Calu3 (cell line): ENCODE measurements at regions not wholly inside any gene's neighbourhood (a gene's known extent, or its start where the extent isn't known, plus 50 kb on each side); places are given as distances from the start of the nearest gene placed in this dataset.
"Not testable (repeated sequence)": the region's sequence is repeated elsewhere in the genome, so short reads cannot be mapped to it uniquely, and the experiment has no call there.

ENCODE experiments used
- BruUV-seq: library from RNA; stranded (reverse); fragments of 400-500 nt; replicated peaks from 2 replicates; lab custom pipeline; 2021; lab: Mats Ljungman, UMichigan
- CTCF ChIA-PET: fragments of 300-600 bp; sonication (Branson Sonifier 250); formaldehyde crosslinking; loops from one replicate; lab custom pipeline; 2022; ENCODE audit warnings: antibody characterized with exemption; lab: Charles Lee
- DNase-seq: peaks from one replicate; pipeline ENCODE4 v3.0.0; 2022
- H3K27ac Mint-ChIP-seq: one replicate; pipeline ENCODE4 v1.8.0; 2022; ENCODE audit warnings: mixed read lengths; ENCODE audit not compliant: unreplicated experiment
- H3K27me3 Mint-ChIP-seq: one replicate; pipeline ENCODE4 v1.8.0; 2022; ENCODE audit warnings: mixed read lengths; ENCODE audit not compliant: unreplicated experiment
- H3K36me3 Mint-ChIP-seq: one replicate; pipeline ENCODE4 v1.8.0; 2022; ENCODE audit warnings: mild to moderate bottlenecking, moderate library complexity, mixed read lengths; ENCODE audit not compliant: insufficient read depth, unreplicated experiment
- H3K4me1 Mint-ChIP-seq: one replicate; pipeline ENCODE4 v1.8.0; 2022; ENCODE audit warnings: mild to moderate bottlenecking, low read depth, mixed read lengths; ENCODE audit not compliant: unreplicated experiment
- H3K4me3 Mint-ChIP-seq: one replicate; pipeline ENCODE4 v1.8.0; 2022; ENCODE audit warnings: mild to moderate bottlenecking, low read depth, moderate library complexity, mixed read lengths; ENCODE audit not compliant: unreplicated experiment
- H3K9me3 Mint-ChIP-seq: one replicate; pipeline ENCODE4 v1.8.0; 2022; ENCODE audit warnings: low read depth, mixed read lengths; ENCODE audit not compliant: unreplicated experiment
- intact Hi-C: fragments of 100-400 bp; cut with micrococcal nuclease; formaldehyde crosslinking; loops from one replicate; pipeline ENCODE4 v1.10.0; 2022; ENCODE audit not compliant: unreplicated experiment
- TF ChIP-seq, protein P1 (sequence below): fragments of 200-600 bp; IDR thresholded peaks from one replicate; pipeline ENCODE4 v1.8.0; 2022; ENCODE audit warnings: antibody characterized with exemption; ENCODE audit not compliant: unreplicated experiment

DNA sequence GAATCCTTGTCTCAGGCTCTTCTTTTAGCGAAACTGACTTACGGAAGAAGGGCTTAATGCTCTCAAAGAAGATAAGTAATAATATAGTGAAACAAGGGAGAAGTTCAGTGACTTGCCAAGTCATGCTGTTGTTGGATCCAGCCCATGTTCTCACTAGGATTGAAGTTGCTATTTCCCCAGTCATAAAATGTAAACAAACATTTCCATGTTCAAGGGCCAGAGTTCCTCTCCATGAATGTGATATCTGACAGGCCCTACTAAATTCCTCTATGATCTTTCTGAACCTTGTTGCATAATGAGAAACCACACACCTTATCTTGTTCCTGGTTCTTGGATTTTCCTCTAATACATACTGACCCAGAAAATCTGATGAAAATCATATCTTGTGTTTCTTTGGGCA is 876.5 kb upstream of the B3GALT2 start:
- no peak overlapping the region for H3K4me3 Mint-ChIP-seq
- BruUV-seq: no TSS peak
- CTCF ChIA-PET: no interaction called here
- H3K27ac Mint-ChIP-seq: no peak overlapping the region
- intact Hi-C loops: no loop called here
- H3K27me3 Mint-ChIP-seq: no peaks in the 10 kb centered on the region
- TF ChIP-seq, protein P1, sequence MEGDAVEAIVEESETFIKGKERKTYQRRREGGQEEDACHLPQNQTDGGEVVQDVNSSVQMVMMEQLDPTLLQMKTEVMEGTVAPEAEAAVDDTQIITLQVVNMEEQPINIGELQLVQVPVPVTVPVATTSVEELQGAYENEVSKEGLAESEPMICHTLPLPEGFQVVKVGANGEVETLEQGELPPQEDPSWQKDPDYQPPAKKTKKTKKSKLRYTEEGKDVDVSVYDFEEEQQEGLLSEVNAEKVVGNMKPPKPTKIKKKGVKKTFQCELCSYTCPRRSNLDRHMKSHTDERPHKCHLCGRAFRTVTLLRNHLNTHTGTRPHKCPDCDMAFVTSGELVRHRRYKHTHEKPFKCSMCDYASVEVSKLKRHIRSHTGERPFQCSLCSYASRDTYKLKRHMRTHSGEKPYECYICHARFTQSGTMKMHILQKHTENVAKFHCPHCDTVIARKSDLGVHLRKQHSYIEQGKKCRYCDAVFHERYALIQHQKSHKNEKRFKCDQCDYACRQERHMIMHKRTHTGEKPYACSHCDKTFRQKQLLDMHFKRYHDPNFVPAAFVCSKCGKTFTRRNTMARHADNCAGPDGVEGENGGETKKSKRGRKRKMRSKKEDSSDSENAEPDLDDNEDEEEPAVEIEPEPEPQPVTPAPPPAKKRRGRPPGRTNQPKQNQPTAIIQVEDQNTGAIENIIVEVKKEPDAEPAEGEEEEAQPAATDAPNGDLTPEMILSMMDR: no peak
- peaks cover 3% of the 10 kb centered on the region for H3K9me3 Mint-ChIP-seq
- DNase-seq: no peak
- no peaks in the 10 kb centered on the region for H3K36me3 Mint-ChIP-seq
- H3K4me1 Mint-ChIP-seq: no peaks in the 10 kb centered on the region

DNA sequence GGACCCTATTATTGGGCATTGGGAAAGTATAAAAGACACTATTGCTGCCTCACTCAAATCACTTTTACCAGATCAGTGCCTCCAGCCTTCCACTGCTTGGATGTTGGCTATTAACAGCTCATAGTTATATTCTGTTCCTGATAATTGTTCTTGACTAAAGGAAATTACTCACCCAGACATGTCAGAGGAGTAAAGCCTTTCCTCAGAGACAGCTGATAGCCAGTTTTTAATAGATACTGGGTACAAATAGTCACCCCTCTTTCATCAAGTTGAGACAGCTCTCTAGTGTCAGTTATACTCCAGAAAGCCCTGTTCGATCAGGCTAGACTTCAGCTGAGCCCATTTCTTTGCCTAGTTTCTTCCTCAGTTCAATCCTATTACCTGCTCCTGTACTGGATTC is 876.1 kb upstream of the B3GALT2 start:
- TF ChIP-seq, protein P1: no peak
- no TSS peak for BruUV-seq
- CTCF ChIA-PET: interaction anchor here (0.6 kb wide), 1 partner anchor 347 kb away, joined by 3 read pairs; no protein-coding TSS in a partner anchor
- DNase-seq: no peak
- no peaks in the 10 kb centered on the region for H3K4me1 Mint-ChIP-seq
- H3K9me3 Mint-ChIP-seq: peaks cover 3% of the 10 kb centered on the region
- intact Hi-C loops: no loop called here
- H3K4me3 Mint-ChIP-seq: no peak overlapping the region
- H3K36me3 Mint-ChIP-seq: no peaks in the 10 kb centered on the region
- H3K27ac Mint-ChIP-seq: no peak overlapping the region
- no peaks in the 10 kb centered on the region for H3K27me3 Mint-ChIP-seq

DNA sequence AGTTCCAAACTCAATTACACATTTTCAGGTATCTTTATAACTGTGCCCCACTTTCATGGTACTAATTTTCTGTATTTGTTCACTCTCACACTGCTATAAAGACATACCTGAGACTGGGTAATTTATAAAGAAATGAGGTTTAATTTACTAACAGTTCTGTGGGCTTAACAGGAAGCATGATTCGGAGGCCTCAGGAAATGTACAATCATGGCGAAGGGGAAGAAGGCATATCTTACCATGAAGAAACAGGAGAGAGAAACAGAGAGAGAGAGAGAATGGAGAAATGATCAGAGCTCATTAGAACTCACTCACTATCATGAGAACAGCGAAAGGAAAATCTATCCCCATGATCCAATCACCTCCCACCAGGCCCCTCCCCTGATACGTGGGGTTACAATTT is 874.1 kb upstream of the B3GALT2 start:
- H3K27ac Mint-ChIP-seq: no peak overlapping the region
- no peaks in the 10 kb centered on the region for H3K27me3 Mint-ChIP-seq
- DNase-seq: no peak
- no TSS peak for BruUV-seq
- H3K4me3 Mint-ChIP-seq: no peak overlapping the region
- TF ChIP-seq, protein P1: no peak
- H3K36me3 Mint-ChIP-seq: no peaks in the 10 kb centered on the region
- CTCF ChIA-PET: no interaction called here
- H3K9me3 Mint-ChIP-seq: peaks cover 3% of the 10 kb centered on the region
- no peaks in the 10 kb centered on the region for H3K4me1 Mint-ChIP-seq
- intact Hi-C loops: no loop called here

DNA sequence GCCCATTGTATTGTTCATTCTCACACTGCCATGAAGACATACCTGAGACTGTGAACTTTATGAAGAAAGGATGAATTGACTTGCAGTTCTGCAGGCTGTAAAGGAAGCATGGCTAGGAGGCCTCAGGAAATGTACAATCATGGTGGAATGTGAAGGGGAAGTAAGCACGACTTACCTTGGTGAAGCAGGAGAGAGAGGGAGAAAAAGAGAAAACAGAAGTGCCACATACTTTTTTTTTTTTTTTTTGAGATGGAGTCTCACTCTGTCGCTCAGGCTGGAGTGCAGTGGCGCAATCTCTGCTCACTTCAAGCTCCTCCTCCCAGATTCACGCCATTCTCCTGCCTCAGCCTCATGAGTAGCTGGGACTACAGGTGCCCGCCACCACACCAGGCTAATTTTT is 871.9 kb upstream of the B3GALT2 start:
- BruUV-seq, DNase-seq, CTCF ChIA-PET, H3K4me3 Mint-ChIP-seq, H3K36me3 Mint-ChIP-seq, H3K4me1 Mint-ChIP-seq, H3K27me3 Mint-ChIP-seq, H3K9me3 Mint-ChIP-seq, intact Hi-C loops, H3K27ac Mint-ChIP-seq: not testable (repeated sequence)

DNA sequence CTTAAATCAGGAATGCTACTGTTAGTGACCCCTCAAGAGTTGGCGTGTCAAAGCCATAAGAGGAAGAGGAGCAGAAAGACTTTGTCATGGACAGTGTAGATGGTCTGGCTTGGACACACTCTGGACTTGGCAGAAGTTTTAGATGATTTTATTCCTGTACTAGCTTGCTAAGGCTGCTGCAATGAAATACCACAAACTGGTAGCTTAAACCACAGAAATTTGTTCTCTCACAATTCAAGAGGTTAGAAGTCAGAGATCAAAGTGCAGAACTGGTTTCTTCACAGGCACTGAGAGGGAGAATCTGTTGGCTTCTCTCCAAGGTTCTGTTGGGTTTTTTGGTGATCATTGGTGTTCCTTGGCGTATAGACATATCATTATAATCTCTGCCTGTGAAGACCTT is 869.8 kb upstream of the B3GALT2 start:
- no peaks in the 10 kb centered on the region for H3K27me3 Mint-ChIP-seq
- CTCF ChIA-PET: no interaction called here
- no peak for DNase-seq
- TF ChIP-seq, protein P1: no peak
- H3K4me1 Mint-ChIP-seq: no peaks in the 10 kb centered on the region
- H3K9me3 Mint-ChIP-seq: peaks cover 3% of the 10 kb centered on the region
- intact Hi-C loops: no loop called here
- H3K4me3 Mint-ChIP-seq: no peak overlapping the region
- BruUV-seq: no TSS peak
- H3K36me3 Mint-ChIP-seq: no peaks in the 10 kb centered on the region
- H3K27ac Mint-ChIP-seq: no peak overlapping the region
